Middle frontal gyrus (tissue), 1 donor: ENCODE measurements at regions not wholly inside any gene's neighbourhood (a gene's known extent, or its start where the extent isn't known, plus 50 kb on each side); places are given as distances from the start of the nearest gene placed in this dataset.

Experiments used
- DNase-seq: peaks from one replicate; pipeline ENCODE4 v3.0.0-alpha.2; 2015; ENCODE audit warnings: low spot score; ENCODE audit errors: extremely low spot score

DNA sequence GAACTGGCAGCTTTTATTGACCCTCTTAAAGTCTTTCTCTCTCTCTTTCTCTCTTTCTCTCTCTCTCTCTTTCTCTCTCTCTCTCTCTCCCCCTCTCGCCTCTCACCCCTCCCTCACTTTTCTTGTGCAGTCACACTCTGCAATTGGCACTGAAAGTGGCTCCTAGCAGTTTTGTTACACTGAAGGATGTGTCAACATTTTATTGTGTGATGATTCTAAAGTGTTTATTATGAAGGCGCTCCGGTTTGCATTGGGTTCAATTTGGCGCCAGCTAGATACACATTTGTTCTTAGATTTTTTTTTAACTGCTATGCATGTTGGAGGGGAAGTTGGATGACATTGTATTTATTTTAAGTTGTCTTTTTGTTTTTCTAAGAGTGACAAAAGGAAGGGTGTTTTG lies 64.0 kb upstream of the CHRM3 start:
- no peak for DNase-seq

- DNase-seq, result no peak
Measured at GRCh38 chr1:239321877-239322276, 64.5 kb upstream of the CHRM3 start.

- no peak for DNase-seq
Measured at GRCh38 chr1:239317948-239318347, 68.4 kb upstream of the CHRM3 start.

DNA sequence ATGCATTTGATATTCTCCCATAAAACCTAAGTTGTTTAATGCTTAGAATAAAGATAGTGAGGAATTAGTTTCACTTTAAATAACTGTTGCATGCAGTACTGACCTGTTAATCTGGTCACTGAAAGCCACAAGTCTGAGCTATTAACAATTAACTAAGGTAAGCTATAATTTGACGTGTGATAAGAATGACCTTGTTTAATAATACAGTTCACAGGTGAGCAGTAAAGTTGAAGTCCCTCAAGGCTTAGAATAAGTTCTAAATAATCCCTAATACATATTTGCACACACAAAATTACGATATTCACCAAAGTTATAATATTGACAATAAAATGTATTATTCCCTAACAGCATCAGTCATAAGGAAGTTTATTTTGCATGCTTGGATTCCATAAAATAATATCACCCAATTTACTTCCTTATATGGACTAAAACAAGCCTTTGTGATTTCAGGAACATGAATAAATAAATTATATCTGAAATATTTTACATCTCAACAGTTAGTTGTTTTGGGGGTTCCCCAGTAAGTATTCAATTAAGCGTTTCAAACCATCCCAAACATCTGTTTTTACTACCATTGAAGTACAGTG lies 70.6 kb upstream of the CHRM3 start:
- DNase-seq, result no peak

DNA sequence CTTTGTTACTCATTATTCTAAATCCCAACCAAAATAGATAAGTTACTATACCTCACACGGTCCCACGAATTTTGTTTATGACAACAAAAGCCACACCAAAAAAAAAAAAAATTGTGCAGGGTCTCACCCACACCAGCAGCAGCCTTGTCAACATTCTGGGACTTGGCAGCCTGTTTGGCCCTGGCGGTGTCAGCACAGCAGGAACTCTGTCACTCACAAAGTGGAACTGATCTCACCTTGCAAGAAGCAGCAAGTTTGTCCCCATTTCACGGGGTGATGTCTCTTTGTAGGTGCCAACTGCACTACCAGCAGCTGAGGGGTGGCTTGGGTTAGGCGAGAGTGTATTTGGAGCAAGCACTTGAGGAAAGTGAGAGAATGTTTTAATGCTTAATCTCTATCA lies 75.0 kb upstream of the CHRM3 start:
- DNase-seq, result no peak

DNA sequence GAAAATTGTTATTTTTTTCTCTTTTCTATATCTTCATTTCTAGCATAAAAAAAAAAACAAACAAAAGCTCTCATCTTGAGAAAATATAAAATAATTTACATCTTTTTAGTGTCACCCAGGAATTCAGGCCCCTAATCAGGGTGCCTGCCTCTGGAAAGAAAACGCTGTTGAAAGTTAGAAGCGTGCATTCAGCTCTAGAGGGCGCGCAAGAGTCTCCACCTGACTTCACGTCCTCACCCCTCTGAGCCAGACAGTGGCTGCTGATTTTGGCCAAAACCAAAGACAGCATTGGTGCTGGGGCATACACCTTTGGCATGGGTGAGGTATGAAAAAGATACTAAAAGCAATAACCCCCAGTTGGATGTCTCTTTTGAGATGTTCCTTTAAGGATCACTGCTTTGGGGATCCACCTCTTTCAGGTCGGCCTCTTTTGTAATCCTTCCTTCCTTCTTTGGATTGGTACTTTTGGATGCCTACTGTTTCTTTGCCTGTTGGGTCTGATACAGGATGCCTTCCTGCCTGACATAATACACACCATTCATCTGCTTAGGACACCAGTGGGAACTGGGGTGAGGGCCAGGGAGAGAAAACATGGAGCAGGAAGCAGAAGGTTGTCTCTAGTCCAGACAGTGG lies 77.6 kb upstream of the CHRM3 start:
- DNase-seq, result no peak

DNA sequence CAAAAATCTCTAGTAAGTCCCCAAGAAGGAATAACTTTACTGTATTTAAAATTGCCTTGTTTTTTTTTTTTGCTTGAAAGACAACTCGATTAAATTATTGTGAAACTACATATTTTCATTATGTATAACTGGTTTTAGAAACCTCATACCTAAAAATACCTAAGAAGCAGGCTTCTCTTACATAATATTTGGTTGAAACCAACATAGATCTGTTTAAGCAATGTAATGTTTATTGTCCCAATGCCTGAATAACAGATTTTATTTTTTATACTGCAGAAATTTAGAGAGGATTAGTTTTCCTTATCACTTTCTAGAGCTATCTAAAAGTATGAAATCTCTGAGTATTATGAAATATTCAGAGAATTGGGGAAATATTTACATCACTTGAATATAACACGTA lies 78.5 kb upstream of the CHRM3 start:
- no peak for DNase-seq

DNA sequence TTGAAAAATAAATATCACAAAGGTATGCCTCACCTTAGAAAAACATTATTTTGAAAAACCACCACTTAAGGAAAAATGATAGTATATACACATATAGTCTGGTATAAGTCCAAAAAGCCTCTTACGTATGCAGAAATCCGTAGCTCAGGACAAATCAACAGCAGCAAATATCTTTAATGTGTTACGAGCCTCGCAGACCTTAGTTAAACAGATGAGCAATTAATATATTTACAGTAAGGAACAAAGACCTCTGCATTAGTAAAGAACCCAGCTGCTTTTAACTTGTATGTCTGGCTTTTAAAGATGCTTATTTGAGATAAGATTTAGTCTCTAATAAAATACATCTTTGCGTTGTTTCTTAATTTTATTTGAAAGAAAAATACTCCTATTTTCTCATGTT lies 79.9 kb upstream of the CHRM3 start:
- no peak for DNase-seq

DNA sequence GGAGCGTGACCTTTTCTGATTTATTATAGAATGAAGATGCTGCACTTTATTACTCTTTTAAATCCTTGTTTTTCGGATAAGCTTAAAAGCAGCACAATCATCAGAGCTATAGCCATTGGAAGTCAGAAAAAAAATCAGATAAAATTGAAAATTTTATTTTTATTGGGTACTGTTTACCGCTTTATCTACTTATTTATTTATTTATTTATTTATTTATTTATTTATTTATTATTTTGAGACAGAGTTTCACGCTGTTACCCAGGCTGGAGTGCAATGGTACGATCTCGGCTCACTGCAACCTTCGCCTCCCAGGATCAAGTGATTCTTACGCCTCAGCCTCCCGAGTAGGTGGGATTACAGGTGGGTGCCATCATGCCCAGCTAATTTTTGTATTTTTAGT lies 83.1 kb upstream of the CHRM3 start:
- DNase-seq, result no peak

DNA sequence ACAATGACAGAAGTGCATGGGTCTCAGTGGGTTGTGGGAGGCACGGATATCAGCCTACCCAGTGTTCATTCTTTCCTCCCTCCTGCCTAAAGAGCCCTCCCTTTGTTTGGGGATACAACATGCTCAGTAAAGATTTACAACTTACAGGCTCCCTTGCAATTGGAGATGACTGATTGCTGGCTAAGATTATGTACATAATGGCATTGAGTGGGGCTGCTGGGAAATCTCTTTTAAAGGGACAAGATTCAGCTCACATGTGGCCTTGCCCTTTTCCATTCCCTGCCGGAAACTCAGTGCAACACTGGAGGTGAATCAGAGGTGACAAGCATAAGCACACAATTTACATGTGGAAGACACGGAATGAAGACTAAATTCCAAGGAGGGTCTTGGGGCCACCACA lies 83.7 kb upstream of the CHRM3 start:
- DNase-seq, result no peak

- DNase-seq, result no peak
Measured at GRCh38 chr1:239301251-239301650, 85.1 kb upstream of the CHRM3 start.

GRCh38 chr1:239297910-239298309 lies 88.5 kb upstream of the CHRM3 start:
- no peak for DNase-seq

DNA sequence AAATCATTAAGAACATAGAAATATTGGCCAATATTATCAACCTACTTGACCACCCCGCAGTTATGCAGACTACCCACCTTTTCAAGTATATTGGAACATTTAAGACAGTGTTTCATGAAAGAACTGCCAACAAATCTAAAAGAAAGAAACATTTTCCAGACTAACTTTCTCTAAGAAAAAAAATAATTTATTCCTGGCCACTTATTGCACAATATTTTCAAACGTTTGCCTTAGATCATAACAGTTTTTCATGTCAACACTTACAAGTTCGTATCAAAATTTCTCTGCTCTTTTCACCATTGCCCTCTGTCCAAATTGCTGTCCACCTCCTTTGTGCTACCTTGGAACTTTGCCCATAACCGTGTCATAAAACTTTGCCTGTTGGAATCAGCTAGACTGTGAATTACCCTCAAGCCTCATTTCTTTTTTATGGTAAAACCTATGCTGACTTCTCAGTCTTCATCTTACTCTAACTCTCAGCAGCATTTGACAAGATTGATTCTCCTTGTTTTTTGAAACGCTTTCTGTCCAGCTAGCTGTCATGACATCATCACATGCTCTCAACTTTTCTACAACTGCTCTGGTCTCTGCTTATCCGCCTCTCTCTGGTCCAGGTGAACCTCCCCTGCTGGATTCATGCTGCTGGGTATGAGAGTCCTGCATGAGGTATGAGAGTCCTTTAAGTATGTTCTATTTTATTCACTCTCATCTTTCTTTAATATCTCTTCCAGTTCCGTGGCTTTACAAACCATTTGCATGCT lies 92.8 kb upstream of the CHRM3 start:
- DNase-seq, result no peak

DNA sequence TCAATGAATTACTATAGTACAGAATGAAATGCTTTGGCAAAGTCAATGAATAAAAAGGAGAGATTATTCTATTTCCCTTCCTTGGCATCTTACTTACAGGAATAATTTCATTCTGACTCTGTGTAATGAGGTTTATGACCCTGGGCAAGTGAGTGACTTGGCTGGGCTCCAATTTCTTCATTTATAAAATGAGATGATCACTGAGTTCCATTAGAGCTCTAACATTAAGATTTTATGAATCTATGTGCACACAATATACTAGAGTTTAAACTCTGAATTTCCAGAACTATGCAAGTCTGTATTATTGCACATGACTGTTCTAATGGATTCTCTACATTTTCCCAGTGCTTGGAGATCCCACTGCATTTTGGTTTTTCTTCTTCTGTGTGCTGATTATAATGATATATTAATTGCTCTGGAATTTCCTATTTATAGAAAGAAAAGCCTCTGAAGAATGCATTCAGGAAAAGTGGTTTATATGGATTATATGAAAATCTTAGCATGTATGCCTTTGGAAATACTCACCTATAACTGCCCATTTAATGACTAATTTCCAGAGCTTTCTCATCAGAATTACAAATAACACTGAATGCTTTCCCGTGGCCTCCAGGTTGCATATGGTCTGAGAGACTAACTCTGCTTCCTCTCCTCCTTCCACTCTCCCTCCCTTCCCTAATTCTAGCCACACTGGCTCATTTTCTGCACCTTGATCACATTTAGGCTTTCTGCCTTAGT lies 97.4 kb upstream of the CHRM3 start:
- no peak for DNase-seq

GRCh38 chr1:239287296-239287695 lies 99.1 kb upstream of the CHRM3 start:
- DNase-seq, result no peak

- DNase-seq, result no peak
Measured at GRCh38 chr1:239283216-239283615, 103.2 kb upstream of the CHRM3 start.

DNA sequence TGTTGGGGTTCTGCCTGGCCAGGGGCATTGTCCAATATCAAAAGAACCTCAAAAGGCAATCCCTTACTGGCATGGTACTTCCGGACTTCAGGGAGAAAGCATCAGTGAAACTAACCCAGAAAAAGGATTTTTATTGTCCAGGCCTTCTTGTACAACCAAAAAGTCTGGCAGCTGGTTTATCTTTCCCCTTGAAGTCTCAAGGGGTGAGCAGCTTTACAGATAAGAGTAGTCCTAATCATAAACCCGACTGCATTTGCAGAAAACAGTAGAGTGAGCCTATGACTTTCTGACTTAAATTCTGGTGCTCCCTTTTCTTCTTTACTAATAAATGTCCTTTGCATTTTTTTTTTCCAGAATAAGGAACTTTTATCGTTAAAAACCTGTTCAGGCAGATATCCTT lies 104.0 kb upstream of the CHRM3 start:
- no peak for DNase-seq

DNA sequence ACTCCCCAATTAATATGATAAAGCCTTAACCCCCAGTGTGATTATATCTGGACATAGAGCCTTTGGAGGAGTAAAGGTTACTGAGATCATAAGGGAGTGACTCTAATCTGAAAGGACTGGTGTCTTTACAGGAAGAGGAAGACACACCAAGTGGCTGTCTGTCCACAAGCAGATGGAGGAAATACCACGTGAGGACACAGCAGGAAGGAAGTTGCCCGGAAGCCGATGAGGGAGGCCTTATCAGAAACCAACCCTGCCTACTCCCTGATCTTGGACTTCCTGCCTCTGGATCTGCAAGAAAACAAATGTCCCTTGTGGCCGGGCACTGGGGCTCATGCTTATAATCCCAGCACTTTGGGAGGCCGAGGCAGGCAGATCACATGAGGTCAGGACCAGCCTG lies 110.3 kb upstream of the CHRM3 start:
- DNase-seq, result no peak

DNA sequence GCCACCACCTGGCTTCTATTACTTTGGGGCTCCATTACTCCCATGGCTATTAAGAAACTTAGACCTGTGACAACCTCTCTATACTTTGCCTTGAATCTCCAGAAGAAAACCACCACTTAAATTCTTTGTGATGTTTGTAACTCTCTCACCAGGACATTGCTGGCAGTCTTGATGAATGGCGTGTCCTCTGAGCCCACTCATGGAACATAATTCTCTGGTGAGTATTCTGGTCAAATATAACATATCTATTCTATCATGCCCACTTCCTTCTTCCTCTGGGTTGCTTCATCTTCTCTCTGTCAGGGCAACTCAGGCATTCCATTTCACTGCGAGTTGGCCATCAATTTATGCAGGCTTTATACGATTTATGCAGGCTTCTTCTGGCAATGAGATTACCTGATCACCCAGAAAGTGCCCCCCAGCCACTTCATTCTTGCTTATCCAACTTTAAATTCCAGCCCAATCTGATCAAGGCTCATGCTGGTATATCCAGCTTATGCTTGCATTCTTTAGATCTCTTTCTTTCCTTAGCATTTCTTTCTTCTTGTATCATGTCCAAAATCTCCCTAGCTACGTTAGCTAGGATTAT lies 112.0 kb upstream of the CHRM3 start:
- no peak for DNase-seq

DNA sequence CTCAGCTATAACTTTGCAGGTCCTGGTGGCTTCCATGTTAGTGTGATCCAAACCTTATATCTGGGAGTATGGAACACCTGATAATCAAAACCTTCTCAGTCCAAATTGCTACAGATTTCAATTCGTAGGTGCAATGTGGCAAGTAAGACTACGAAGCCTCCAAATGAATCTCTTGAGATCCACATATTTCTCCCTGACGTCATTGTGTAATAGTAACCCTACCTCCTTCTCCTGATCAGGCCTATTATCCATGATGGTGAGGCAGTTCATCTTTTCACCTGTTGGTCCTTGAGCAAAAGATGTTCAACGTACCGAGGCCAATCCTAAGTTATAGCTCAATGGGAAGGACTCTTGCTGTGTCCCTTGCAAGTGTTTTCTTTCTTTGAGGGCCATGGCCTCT lies 115.9 kb upstream of the CHRM3 start:
- DNase-seq, result no peak

- no peak for DNase-seq
Measured at GRCh38 chr1:239269706-239270105, 116.7 kb upstream of the CHRM3 start.

- DNase-seq, result no peak
Measured at GRCh38 chr1:239268941-239269340, 117.4 kb upstream of the CHRM3 start.
